IPS DF 6.9 (cell line): ENCODE measurements at regions not wholly inside any gene's neighbourhood (a gene's known extent, or its start where the extent isn't known, plus 50 kb on each side); places are given as distances from the start of the nearest gene placed in this dataset.

ENCODE experiments used
- DNase-seq: peaks from one replicate; pipeline ENCODE4 v3.0.0-alpha.2; 2013; ENCODE audit warnings: low read depth, low spot score
- H3K27ac ChIP-seq: one replicate; pipeline ENCODE4 v1.5.1; 2013; ENCODE audit warnings: low read length, control low read depth
- H3K27me3 ChIP-seq: 2 replicates; pipeline ENCODE4 v1.6.1; 2013; ENCODE audit warnings: mild to moderate bottlenecking, low read length; ENCODE audit not compliant: control insufficient read depth, insufficient read depth
- H3K36me3 ChIP-seq: 2 replicates; pipeline ENCODE4 v1.6.1; 2013; ENCODE audit warnings: low read length; ENCODE audit not compliant: control insufficient read depth, insufficient read depth
- H3K4me1 ChIP-seq: 2 replicates; pipeline ENCODE4 v1.6.1; 2013; ENCODE audit warnings: low read length; ENCODE audit not compliant: control insufficient read depth, insufficient read depth
- H3K4me3 ChIP-seq: 2 replicates; pipeline ENCODE4 v1.5.1; 2013; ENCODE audit warnings: mild to moderate bottlenecking, low read length
- H3K9me3 ChIP-seq: 2 replicates; pipeline ENCODE4 v1.6.1; 2013; ENCODE audit warnings: low read length, inconsistent platforms; ENCODE audit not compliant: control insufficient read depth, insufficient read depth
- WGBS: extraction: QIAGEN DNeasy Blood & Tissue Kit; methylation state at CpG from one replicate; pipeline ENCODE4 v1.1.7; 2013; ENCODE audit warnings: mixed read lengths, missing lambda C conversion rate; ENCODE audit not compliant: insufficient read length, insufficient coverage; 5-methylcytosine and 5-hydroxymethylcytosine counted together

DNA sequence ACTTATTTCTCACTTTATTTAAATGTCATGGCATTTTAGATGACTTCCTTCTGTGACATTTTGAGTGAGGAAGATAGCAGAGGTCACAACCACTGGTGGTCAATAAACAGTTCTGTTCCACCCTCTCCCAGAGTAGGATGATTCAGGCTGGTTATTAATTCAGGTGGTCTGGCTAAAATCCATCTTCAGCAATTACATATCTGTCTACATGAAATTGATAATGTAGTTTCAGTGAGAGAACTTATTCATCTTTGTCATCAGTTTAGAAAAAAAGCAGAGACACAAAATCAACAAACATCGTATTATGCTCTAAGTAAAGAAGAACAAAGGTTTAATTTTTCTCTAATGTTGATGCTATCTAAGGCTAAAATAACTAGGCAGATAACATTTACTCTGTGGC lies 525.5 kb downstream of the TENT5A start:
- no peak overlapping the region for H3K27ac ChIP-seq
- no peak overlapping the region for H3K4me3 ChIP-seq
- no peaks in the 10 kb centered on the region for H3K27me3 ChIP-seq
- DNase-seq, result no peak
- no peaks in the 10 kb centered on the region for H3K36me3 ChIP-seq
- no peaks in the 10 kb centered on the region for H3K9me3 ChIP-seq
- no CpG with 5 or more reads among the region's 1 CpG for whole genome bisulfite sequencing
- no peaks in the 10 kb centered on the region for H3K4me1 ChIP-seq

DNA sequence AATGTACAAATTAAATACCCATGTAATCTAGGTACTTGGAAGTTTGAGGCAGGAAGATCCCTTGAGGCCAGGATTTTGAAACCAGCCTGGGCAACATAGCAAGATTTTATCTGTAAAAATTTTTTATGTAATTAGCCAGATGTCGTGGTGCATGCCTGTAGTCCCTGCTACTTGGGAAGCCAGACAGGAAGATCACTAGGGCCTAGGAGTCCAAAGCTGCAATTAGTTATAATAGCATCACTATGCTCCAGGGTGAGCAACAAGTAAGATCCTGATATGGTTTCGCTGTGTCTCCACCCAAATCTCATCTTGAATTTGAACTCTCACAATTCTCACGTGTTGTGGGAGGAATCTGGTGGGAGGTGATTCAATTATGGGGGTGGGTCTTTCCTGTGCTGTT lies 535.8 kb downstream of the TENT5A start:
- Histone ChIP-seq H3K4me3 (no peak overlapping the region), H3K27me3 (no peaks in the 10 kb centered on the region), H3K27ac (no peak overlapping the region), H3K36me3 (no peaks in the 10 kb centered on the region), H3K4me1 (no peaks in the 10 kb centered on the region), H3K9me3 (no peaks in the 10 kb centered on the region)
- no CpG with 5 or more reads among the region's 3 CpGs for WGBS
- no peak for DNase-seq

DNA sequence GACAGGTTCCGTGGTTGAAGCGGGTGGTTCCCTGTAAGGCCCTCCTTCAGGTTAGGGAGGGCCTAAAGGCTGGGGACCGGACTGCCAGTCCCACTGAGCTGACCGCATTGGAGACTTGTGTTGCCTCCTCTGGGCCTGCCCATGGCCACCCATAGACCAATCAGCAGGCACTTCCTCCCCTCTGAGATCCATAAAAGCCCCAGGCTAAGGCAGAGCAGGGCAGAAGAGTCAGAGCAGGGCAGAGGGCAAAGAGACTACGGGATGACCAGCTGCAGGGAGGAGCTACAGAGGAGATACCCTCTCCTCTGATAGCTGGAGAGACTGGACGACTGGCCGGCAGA lies 537.4 kb downstream of the TENT5A start:
- no peaks in the 10 kb centered on the region for H3K9me3 ChIP-seq
- WGBS, result no CpG with 5 or more reads among the region's 7 CpGs
- H3K27ac ChIP-seq, result no peak overlapping the region
- H3K4me3 ChIP-seq, result no peak overlapping the region
- H3K27me3 ChIP-seq, result no peaks in the 10 kb centered on the region
- DNase-seq, result no peak
- H3K36me3 ChIP-seq, result no peaks in the 10 kb centered on the region
- H3K4me1 ChIP-seq, result no peaks in the 10 kb centered on the region

DNA sequence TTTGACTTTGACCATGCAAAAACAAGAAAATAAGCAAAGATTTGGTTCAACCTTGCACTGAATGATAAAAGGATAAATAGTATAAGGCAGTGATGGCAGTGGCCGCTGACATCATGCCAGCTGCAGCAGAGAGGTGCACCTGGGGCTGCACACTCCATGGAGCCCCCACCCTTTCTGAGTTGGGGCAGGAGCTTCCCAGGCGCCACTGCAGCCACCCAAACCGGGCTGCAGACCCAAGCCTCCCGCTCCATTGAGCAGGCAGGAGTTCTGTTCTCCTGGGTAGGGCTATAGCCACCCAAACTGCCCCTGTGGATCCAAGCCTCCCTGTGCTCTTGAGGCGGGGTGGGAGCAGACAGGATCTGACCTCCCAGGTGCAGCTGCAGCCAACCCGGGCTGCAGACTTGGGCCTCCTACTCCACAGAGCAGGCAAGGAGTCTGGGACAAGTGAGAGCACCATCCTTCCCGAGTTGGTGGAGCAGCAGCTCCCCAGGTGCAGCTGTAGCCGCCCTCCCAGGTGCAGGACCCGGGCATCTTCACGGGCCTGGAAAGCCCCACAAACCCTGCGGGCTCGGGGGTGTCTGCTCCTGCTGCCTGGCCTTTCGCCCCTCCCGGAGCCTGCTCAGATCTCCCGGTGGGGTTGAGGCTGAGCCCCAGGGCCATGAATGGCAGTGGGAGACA lies 537.9 kb downstream of the TENT5A start:
- no peaks in the 10 kb centered on the region for H3K27me3 ChIP-seq
- no peak overlapping the region for H3K27ac ChIP-seq
- no peaks in the 10 kb centered on the region for H3K36me3 ChIP-seq
- H3K4me1 ChIP-seq, result no peaks in the 10 kb centered on the region
- H3K4me3 ChIP-seq, result no peak overlapping the region; the same call in 1 of the 2 replicates
- no CpG with 5 or more reads among the region's 15 CpGs for WGBS
- no peaks in the 10 kb centered on the region for H3K9me3 ChIP-seq
- no peak for DNase-seq

DNA sequence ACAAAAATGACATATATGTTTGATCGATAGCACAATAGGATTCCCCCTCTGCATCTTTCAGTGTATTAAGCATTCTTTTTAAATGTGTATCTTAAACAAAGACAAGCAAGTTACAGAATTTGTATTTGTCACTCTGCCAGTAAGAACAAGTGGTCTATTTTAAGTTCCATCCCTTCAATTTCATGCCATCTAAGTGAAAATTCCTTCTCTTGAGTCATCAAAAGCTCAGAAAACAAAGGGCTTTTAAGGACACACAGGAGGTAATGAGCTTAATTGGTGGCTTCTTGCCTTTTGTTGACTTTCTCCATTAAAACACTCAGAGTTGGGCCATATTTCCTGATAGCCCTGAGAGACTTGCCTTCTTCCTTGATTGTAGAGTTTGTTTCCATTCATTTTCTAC lies 547.8 kb downstream of the TENT5A start:
- Histone ChIP-seq H3K4me3 (no peak overlapping the region), H3K9me3 (no peaks in the 10 kb centered on the region), H3K4me1 (no peaks in the 10 kb centered on the region), H3K27ac (no peak overlapping the region), H3K36me3 (no peaks in the 10 kb centered on the region), H3K27me3 (no peaks in the 10 kb centered on the region)
- DNase-seq, result no peak
- no CpG with 5 or more reads among the region's 1 CpG for WGBS

DNA sequence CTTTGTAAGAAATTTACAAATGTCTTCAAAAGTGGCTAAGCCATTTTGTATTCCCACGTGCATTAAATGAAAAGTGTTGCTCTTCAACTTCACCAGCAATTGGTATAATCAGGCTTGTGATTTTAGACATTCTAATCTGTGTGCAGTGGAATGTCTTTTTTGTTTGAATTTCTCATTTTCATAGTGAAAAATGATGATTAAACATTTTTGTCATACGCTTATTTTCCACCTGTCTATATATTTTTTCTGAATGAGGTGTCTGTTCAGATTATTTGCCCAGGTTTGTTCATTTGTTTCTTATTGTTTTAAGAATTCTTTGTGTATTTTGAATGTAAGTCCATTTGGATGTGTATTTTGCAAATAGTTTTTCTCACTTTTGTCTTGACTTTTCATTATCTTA lies 558.1 kb downstream of the TENT5A start:
- no peaks in the 10 kb centered on the region for H3K9me3 ChIP-seq
- no peak overlapping the region for H3K4me3 ChIP-seq
- WGBS, result no CpG with 5 or more reads among the region's 2 CpGs
- H3K36me3 ChIP-seq, result no peaks in the 10 kb centered on the region
- no peaks in the 10 kb centered on the region for H3K4me1 ChIP-seq
- no peaks in the 10 kb centered on the region for H3K27me3 ChIP-seq
- no peak for DNase-seq
- H3K27ac ChIP-seq, result no peak overlapping the region

DNA sequence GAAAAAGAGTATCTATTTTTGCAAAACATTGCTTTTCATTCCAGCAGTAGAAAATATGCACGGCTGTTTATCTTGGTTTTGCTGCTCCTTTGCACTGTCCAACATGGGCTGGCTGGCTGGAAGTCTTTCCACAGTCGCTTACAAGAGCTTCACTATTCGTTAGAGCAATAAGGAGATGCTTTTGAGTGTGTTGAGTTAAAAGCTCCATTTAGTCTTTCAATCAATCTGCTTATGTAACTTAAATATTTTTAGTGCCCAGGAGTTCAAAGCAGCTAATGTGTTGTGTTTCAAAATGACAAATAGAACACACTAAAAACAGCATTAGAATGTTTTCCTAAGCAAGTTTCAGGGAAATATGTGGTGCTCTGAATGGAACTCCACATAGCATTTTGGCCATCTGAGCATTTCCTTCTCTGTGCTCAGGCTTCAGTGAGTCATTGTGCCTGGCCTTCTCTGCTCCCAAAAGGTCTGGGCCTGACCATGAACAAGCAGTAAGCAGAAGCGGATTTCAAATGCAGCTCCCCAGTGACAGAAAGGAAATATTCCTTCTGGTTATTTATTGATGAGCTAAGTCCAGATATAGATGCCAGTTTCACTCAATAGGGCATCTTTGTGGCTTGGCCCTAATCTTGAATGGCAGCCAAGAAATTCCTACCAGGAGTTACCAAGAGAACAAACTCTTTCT lies 580.3 kb downstream of the TENT5A start:
- Histone ChIP-seq H3K36me3 (no peaks in the 10 kb centered on the region), H3K4me3 (no peak overlapping the region), H3K27ac (no peak overlapping the region), H3K27me3 (no peaks in the 10 kb centered on the region), H3K4me1 (no peaks in the 10 kb centered on the region), H3K9me3 (no peaks in the 10 kb centered on the region)
- no CpG with 5 or more reads among the region's 4 CpGs for WGBS
- no peak for DNase-seq

DNA sequence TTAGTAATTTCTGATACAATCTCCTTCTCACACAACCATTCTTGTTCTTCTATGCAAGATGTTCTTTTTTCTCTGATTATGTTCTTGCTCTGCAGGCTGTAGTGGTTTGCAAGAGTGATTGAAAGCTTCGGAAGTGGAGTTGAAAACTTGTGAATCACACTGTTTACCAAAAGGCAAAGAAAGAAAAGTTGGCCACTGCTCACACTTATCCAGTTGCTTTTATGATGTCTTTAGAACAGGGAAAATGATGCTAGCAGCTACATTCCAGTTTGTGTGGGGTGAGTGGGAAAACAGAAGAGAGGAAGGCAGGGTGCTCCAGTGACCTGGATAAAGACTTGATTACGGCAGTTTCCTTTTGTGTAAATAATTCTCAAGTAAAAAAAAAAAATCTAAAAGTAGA lies 583.3 kb downstream of the TENT5A start:
- Histone ChIP-seq H3K4me3 (no peak overlapping the region), H3K9me3 (no peaks in the 10 kb centered on the region), H3K4me1 (no peaks in the 10 kb centered on the region), H3K27ac (no peak overlapping the region), H3K36me3 (no peaks in the 10 kb centered on the region), H3K27me3 (no peaks in the 10 kb centered on the region)
- DNase-seq, result no peak
- no CpG with 5 or more reads among the region's 2 CpGs for WGBS

DNA sequence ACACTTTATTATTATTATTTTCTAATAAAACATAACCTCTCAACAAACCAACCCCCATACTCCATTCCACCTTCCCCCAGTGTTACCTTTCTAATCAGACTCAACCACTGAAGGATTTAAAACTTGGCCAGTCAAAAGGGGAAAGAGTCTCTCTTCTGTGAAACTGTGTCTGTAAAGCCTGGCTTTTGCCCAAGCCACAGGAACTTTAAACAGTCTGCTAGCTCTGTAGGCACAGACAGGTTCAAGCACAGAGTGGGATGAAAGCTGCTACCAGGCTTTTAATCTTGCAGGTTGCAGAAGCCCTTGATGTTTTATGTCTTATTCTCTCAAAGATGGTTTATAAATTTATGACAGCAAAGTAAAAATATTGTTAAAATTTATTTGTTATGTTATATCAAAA lies 585.7 kb downstream of the TENT5A start:
- no peaks in the 10 kb centered on the region for H3K9me3 ChIP-seq

DNA sequence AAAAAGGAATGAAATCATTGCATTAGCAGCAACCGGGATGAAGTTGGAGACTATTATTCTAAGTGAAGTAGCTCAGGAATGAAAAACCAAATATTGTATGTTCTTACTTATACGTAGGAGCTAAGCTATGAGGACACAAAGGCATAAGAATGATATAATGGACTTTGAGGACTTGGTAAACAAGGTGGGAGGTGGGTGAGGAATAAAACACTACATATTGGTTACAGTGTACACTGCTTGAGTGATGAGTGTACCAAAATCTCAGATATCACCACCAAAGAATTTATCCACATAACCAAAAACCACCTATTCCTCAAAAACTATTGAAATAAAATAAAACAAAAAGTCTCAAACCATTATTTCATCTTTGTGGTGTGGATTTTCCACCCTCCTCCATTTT lies 593.5 kb downstream of the TENT5A start:
- H3K9me3 ChIP-seq, result no peaks in the 10 kb centered on the region
- WGBS, result no CpG with 5 or more reads among the region's 2 CpGs
- H3K27me3 ChIP-seq, result no peaks in the 10 kb centered on the region
- H3K4me3 ChIP-seq, result no peak overlapping the region
- H3K4me1 ChIP-seq, result no peaks in the 10 kb centered on the region
- DNase-seq, result no peak
- H3K27ac ChIP-seq, result no peak overlapping the region
- no peaks in the 10 kb centered on the region for H3K36me3 ChIP-seq

More for the DNA sequence above, 585.7 kb downstream of the TENT5A start:
- Histone ChIP-seq H3K4me1 (no peaks in the 10 kb centered on the region), H3K27me3 (no peaks in the 10 kb centered on the region), H3K4me3 (no peak overlapping the region), H3K36me3 (no peaks in the 10 kb centered on the region), H3K27ac (no peak overlapping the region)
- no peak for DNase-seq

DNA sequence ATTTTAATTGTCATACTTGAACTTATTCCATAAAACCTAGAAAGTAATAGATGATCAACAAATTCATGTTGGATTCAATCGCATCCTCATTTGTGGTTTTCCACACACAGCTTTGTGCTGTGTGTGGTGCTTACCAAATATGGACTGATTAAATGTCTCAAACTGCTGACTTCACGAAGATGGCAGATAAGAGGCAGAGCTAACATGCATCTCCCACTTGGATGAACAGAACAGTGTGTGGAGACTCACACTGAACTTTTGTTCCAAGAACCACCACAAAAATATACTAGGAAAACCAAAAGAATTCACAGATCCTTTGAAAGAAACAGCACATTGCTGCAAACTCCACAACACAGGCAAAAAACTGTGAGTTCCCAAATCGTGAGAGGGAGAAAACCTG lies 603.7 kb downstream of the TENT5A start:
- H3K4me1 ChIP-seq, result no peaks in the 10 kb centered on the region; the same call in 1 of the 2 replicates
- WGBS, result no CpG with 5 or more reads among the region's 3 CpGs
- DNase-seq, result no peak

More for the DNA sequence above, 603.7 kb downstream of the TENT5A start:
- Histone ChIP-seq H3K4me3 (no peak overlapping the region), H3K9me3 (no peaks in the 10 kb centered on the region), H3K27ac (no peak overlapping the region), H3K27me3 (no peaks in the 10 kb centered on the region), H3K36me3 (no peaks in the 10 kb centered on the region)
